ENCODE measurements at regions not wholly inside any gene's neighbourhood (a gene's known extent, or its start where the extent isn't known, plus 50 kb on each side); places are given as distances from the start of the nearest gene placed in this dataset.
"Not testable (repeated sequence)": the region's sequence is repeated elsewhere in the genome, so short reads cannot be mapped to it uniquely, and the experiment has no call there.

DNA sequence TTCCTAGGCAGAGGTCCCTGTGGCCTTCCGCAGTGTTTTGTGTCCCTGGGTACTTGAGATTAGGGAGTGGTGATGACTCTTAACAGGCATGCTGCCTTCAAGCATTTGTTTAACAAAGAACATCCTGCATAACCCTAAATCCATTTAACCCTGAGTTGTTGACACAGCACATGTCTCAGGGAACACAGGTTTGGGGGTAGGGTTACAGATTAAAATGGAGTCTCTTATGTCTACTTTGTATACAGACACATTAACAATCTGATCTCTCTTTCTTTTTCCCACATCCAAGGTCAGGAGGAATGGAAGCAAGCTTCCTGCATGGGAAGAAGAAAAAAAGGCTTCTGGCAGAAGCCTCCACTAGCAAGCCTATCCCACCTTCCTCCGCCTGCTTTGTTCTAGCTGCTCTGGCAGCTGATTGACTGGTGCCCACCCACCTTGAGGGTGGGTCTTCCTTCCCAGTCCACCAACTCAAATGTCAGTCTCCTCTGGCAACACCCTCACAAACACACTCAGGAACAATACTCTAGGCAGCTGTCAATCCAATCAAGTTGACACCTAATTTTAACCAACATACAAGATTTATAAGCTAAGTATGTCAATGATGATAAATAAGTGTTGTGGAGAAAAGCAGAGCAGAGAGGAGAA lies 176.5 kb upstream of the CCZ1B start:
- TF ChIP-seq CTCF (IDR thresholded peaks at IDR 0.05) = no peak
- DNase-seq = no peak
- intact Hi-C loops (cut with DNase I) = no loop called here
- no peaks in the 10 kb centered on the region for H3K4me1 ChIP-seq
- H3K27ac ChIP-seq = no peak overlapping the region
- H3K4me3 ChIP-seq = no peak overlapping the region
- no peak overlapping the region for H3K9ac ChIP-seq (ENCODE audit: low read depth in 2 of 2, low read length in 2 of 2)
- no peaks in the 10 kb centered on the region for H3K27me3 ChIP-seq
- no peaks in the 10 kb centered on the region for H3K9me3 ChIP-seq
- no peaks in the 10 kb centered on the region for H3K36me3 ChIP-seq

DNA sequence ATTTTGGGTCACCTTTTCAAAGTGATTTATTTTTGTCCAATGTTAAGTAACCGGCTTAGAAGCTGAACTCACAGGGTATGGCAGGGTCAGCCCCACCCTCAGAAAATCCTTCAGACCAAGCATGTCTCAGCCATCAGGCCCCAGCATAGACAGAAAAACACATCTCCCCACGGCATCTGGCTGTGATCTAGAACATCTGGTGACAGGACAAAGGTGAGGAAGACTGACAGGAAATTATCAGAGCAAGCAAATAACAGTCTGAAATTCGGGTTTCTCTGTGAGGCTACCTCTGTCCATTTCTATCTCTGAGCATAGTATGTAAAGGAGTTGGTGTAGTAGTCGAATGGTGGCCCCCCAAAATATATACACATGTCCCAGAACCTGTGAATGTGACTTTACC lies 177.0 kb upstream of the C1GALT1 start:
- Histone ChIP-seq H3K36me3 (no peaks in the 10 kb centered on the region), H3K27ac (no peak overlapping the region), H3K4me1 (no peaks in the 10 kb centered on the region), H3K4me3 (no peak overlapping the region), H3K9ac (ENCODE audit: low read depth in 2 of 2, low read length in 2 of 2) (no peak overlapping the region), H3K9me3 (no peaks in the 10 kb centered on the region), H3K27me3 (no peaks in the 10 kb centered on the region)
- TF ChIP-seq CTCF (IDR thresholded peaks at IDR 0.05) = no peak
- intact Hi-C loops (cut with DNase I) = no loop called here
- no peak for DNase-seq

GRCh38 chr7:7005949-7006348 lies 176.4 kb upstream of the C1GALT1 start:
- DNase-seq; H3K4me3 ChIP-seq; H3K4me1 ChIP-seq; H3K27me3 ChIP-seq; H3K27ac ChIP-seq; intact Hi-C loops (cut with DNase I); H3K36me3 ChIP-seq; H3K9me3 ChIP-seq; H3K9ac ChIP-seq (ENCODE audit: low read depth in 2 of 2, low read length in 2 of 2): not testable (repeated sequence)

DNA sequence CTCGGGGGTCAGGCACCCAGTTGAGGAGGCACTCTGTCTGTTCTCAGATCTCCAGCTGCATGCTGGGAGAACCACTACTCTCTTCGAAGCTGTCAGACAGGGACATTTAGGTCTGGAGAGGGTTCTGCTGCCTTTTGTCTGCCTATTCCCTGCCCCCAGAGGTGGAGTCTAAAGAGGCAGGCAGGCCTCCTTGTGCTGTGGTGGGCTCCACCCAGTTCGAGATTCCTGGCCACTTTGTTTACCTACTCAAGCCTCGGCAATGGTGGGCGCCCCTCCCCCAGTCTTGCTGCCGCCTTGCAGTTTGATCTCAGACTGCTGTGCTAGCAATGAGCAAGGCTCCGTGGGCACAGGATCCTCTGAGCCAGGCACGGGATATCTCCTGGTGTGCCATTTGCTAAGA lies 171.1 kb upstream of the C1GALT1 start:
- DNase-seq; H3K4me3 ChIP-seq; H3K27ac ChIP-seq; intact Hi-C loops (cut with DNase I); H3K4me1 ChIP-seq; H3K36me3 ChIP-seq; H3K27me3 ChIP-seq; H3K9me3 ChIP-seq; H3K9ac ChIP-seq (ENCODE audit: low read depth in 2 of 2, low read length in 2 of 2): not testable (repeated sequence)

DNA sequence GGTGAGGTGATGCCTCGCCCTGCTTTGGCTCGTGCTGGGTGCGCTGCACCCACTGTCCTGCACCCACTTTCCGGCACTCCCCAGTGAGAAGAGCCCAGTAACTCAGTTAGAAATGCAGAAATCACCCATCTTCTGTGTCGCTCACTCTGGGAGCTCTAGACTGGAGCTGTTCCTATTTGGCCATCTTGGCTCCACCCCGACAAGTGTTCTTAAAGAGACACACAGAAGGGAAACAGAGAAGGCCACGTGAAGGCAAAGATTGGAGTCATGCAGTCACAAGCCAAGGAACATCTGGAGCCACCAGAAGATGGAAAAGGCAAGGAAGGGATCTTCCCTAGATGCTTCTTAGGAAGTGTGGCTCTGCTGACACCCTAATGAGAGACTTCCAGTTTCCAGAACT lies 170.6 kb upstream of the C1GALT1 start:
- H3K9ac ChIP-seq (ENCODE audit: low read depth in 2 of 2, low read length in 2 of 2); H3K4me3 ChIP-seq; H3K27ac ChIP-seq; DNase-seq; H3K9me3 ChIP-seq; H3K4me1 ChIP-seq; H3K27me3 ChIP-seq; intact Hi-C loops (cut with DNase I); H3K36me3 ChIP-seq: not testable (repeated sequence)

GRCh38 chr7:7014827-7015595 lies 167.3 kb upstream of the C1GALT1 start:
- no peak for DNase-seq
- Histone ChIP-seq H3K4me1 (no peaks in the 10 kb centered on the region), H3K4me3 (no peak overlapping the region), H3K9ac (ENCODE audit: low read depth in 2 of 2, low read length in 2 of 2) (no peak overlapping the region), H3K27ac (no peak overlapping the region), H3K9me3 (no peaks in the 10 kb centered on the region), H3K27me3 (no peaks in the 10 kb centered on the region), H3K36me3 (no peaks in the 10 kb centered on the region)
- no peak for TF ChIP-seq CTCF (IDR thresholded peaks at IDR 0.05)
- intact Hi-C loops (cut with DNase I) = no loop called here

GRCh38 chr7:7017707-7018280 lies 164.6 kb upstream of the C1GALT1 start:
- Histone ChIP-seq H3K36me3 (no peaks in the 10 kb centered on the region), H3K9me3 (no peaks in the 10 kb centered on the region), H3K27me3 (no peaks in the 10 kb centered on the region), H3K4me1 (no peaks in the 10 kb centered on the region), H3K9ac (ENCODE audit: low read depth in 2 of 2, low read length in 2 of 2) (no peak overlapping the region), H3K27ac (no peak overlapping the region), H3K4me3 (no peak overlapping the region)
- no peak for DNase-seq
- intact Hi-C loops (cut with DNase I) = no loop called here
- TF ChIP-seq CTCF (IDR thresholded peaks at IDR 0.05) = no peak

Measured in colonic mucosa (tissue), 4 donors.